ENCODE measurements at regions not wholly inside any gene's neighbourhood (a gene's known extent, or its start where the extent isn't known, plus 50 kb on each side); places are given as distances from the start of the nearest gene placed in this dataset.
"Not testable (repeated sequence)": the region's sequence is repeated elsewhere in the genome, so short reads cannot be mapped to it uniquely, and the experiment has no call there.

- Histone ChIP-seq H3K4me1 (no peaks in the 10 kb centered on the region), H3K27ac (no peak overlapping the region), H3K4me3 (no peak overlapping the region), H3K36me3 (no peaks in the 10 kb centered on the region), H3K9me3 (peaks cover 0 to 11% (median 0%) of the 10 kb centered on the region in 12 donors), H3K27me3 (no peaks in the 10 kb centered on the region)
- WGBS, 4 donors, result 62 to 72% (median 70%) methylated on average over 1 of the region's 1 CpG
- TF ChIP-seq, protein P1, sequence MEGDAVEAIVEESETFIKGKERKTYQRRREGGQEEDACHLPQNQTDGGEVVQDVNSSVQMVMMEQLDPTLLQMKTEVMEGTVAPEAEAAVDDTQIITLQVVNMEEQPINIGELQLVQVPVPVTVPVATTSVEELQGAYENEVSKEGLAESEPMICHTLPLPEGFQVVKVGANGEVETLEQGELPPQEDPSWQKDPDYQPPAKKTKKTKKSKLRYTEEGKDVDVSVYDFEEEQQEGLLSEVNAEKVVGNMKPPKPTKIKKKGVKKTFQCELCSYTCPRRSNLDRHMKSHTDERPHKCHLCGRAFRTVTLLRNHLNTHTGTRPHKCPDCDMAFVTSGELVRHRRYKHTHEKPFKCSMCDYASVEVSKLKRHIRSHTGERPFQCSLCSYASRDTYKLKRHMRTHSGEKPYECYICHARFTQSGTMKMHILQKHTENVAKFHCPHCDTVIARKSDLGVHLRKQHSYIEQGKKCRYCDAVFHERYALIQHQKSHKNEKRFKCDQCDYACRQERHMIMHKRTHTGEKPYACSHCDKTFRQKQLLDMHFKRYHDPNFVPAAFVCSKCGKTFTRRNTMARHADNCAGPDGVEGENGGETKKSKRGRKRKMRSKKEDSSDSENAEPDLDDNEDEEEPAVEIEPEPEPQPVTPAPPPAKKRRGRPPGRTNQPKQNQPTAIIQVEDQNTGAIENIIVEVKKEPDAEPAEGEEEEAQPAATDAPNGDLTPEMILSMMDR (IDR thresholded peaks at IDR 0.05), result no peak
- no peak for TF ChIP-seq POLR2A (IDR thresholded peaks at IDR 0.05)
- DNase-seq, result no peak
- intact Hi-C loops (cut with DNase I), result no loop called here
- no peak for ATAC-seq
Measured at GRCh38 chr9:29613773-29614172, 2040.5 kb upstream of the C9orf72 start.

GRCh38 chr9:29616844-29617243 is 2043.6 kb upstream of the C9orf72 start:
- TF ChIP-seq POLR2A (IDR thresholded peaks at IDR 0.05), result no peak
- TF ChIP-seq, protein P1 (IDR thresholded peaks at IDR 0.05), result no peak
- no peak for ATAC-seq
- intact Hi-C loops (cut with DNase I), result no loop called here
- no peak overlapping the region for H3K4me3 ChIP-seq
- H3K9me3 ChIP-seq, result peaks cover 0 to 8% (median 0%) of the 10 kb centered on the region in 12 donors
- no peaks in the 10 kb centered on the region for H3K4me1 ChIP-seq
- no peak overlapping the region for H3K27ac ChIP-seq
- 54 to 63% (median 60%) methylated on average over 2 of the region's 2 CpGs for WGBS, 4 donors
- no peaks in the 10 kb centered on the region for H3K36me3 ChIP-seq
- no peak for DNase-seq
- H3K27me3 ChIP-seq, result no peaks in the 10 kb centered on the region

DNA sequence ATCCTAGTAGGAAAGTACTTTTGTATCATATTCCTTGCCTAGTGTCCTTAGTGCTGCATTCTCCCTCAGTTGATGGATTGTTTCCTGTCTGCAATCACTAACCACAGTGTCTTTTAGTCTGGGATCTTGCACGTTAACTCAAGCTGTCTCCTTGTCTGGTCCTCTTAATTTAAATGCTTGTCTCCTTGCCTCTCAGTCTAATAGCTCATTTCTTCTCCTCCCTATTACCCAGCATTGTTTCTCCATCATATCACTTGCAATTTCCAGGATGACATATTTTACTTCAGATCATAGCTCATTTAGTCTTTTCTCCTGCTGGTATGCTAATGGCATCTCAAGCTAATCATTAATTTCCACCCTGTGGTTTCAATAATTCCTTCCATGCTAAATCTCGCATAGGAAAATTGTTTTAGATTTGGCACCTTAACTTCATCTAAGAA is 2052.0 kb upstream of the C9orf72 start:
- Histone ChIP-seq H3K4me1 (no peaks in the 10 kb centered on the region), H3K9me3 (no peaks in the 10 kb centered on the region), H3K27ac (no peak overlapping the region), H3K4me3 (no peak overlapping the region), H3K27me3 (no peaks in the 10 kb centered on the region), H3K36me3 (no peaks in the 10 kb centered on the region)
- intact Hi-C loops (cut with DNase I), result no loop called here
- ATAC-seq (no peak), DNase-seq (no peak)
- WGBS, 4 donors, result 50 to 54% (median 51%) methylated on average over 2 of the region's 2 CpGs
- TF ChIP-seq, protein P1 (IDR thresholded peaks at IDR 0.05), result no peak
- no peak for TF ChIP-seq POLR2A (IDR thresholded peaks at IDR 0.05)

- H3K27ac ChIP-seq, result no peak overlapping the region
- intact Hi-C loops (cut with DNase I), result no loop called here
- DNase-seq (no peak), ATAC-seq (no peak)
- no peak overlapping the region for H3K4me3 ChIP-seq
- H3K9me3 ChIP-seq, result no peaks in the 10 kb centered on the region
- 72 to 87% (median 82%) methylated on average over 3 of the region's 3 CpGs for WGBS, 4 donors
- H3K27me3 ChIP-seq, result no peaks in the 10 kb centered on the region
- H3K4me1 ChIP-seq, result no peaks in the 10 kb centered on the region
- TF ChIP-seq POLR2A (IDR thresholded peaks at IDR 0.05), result no peak
- TF ChIP-seq, protein P1 (IDR thresholded peaks at IDR 0.05), result no peak
- no peaks in the 10 kb centered on the region for H3K36me3 ChIP-seq
Measured at GRCh38 chr9:29625931-29626330, 2052.7 kb upstream of the C9orf72 start.

DNA sequence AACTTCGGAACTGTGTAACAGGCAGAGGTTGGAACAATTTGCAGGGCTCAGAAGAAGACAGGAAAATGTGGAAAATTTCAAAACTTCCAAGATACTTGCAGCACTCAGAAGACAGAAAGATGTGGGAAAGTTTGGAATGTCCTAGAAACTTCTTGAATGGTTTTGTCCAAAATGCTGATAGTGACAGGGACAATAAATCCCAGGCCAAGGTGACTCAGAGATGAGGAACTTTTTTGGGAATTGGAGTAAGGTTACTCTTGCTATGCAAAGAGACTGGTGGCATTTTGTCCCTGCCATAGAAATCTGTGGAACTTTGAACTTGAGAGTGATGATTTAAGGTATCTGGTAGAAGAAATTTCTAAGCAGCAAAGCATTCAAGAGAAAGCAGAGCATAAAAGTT is 2055.6 kb upstream of the C9orf72 start:
- H3K4me1 ChIP-seq; H3K4me3 ChIP-seq; H3K27ac ChIP-seq; H3K36me3 ChIP-seq; H3K27me3 ChIP-seq; H3K9me3 ChIP-seq; DNase-seq; intact Hi-C loops (cut with DNase I); ATAC-seq: not testable (repeated sequence)
- 62 to 79% (median 65%) methylated on average over 1 of the region's 1 CpG for WGBS, 4 donors
